MM.1S (cell line): ENCODE measurements at regions not wholly inside any gene's neighbourhood (a gene's known extent, or its start where the extent isn't known, plus 50 kb on each side); places are given as distances from the start of the nearest gene placed in this dataset.

ENCODE experiments used
- DNase-seq: peaks from one replicate; pipeline ENCODE4 v3.0.0-alpha.2; 2015
- H2AFZ ChIP-seq: fragments of 300-600 bp; sonication (generic); 2 replicates; pipeline ENCODE4 v1.6.0; 2016; ENCODE audit warnings: antibody characterized with exemption, low read length
- H3F3A ChIP-seq: fragments of 300-600 bp; sonication (generic); 2 replicates; pipeline ENCODE4 v1.6.1; 2016; ENCODE audit warnings: mild to moderate bottlenecking, antibody characterized with exemption, low read length, moderate library complexity, mixed read lengths; ENCODE audit not compliant: insufficient read depth
- H3K27ac ChIP-seq: fragments of 300-600 bp; sonication (generic); 2 replicates; pipeline ENCODE4 v1.5.1; 2016; ENCODE audit warnings: mild to moderate bottlenecking, low read length
- H3K27me3 ChIP-seq: fragments of 300-600 bp; sonication (generic); replicated peaks from 2 replicates; pipeline ENCODE4 v1.6.0; 2016; ENCODE audit warnings: low read length; ENCODE audit not compliant: insufficient read depth
- H3K36me3 ChIP-seq: fragments of 300-600 bp; sonication (generic); replicated peaks from 2 replicates; pipeline ENCODE4 v1.6.1; 2016; ENCODE audit warnings: mild to moderate bottlenecking, low read length, mixed read lengths; ENCODE audit not compliant: insufficient read depth
- H3K4me1 ChIP-seq: fragments of 300-600 bp; sonication (generic); 2 replicates; pipeline ENCODE4 v1.6.1; 2016; ENCODE audit warnings: low read length, mixed read lengths
- H3K4me2 ChIP-seq: fragments of 300-600 bp; sonication (generic); 2 replicates; pipeline ENCODE4 v1.6.0; 2016; ENCODE audit warnings: low read depth, low read length
- H3K4me3 ChIP-seq: fragments of 300-600 bp; sonication (generic); 2 replicates; pipeline ENCODE4 v1.5.1; 2016; ENCODE audit warnings: low read length, mixed read lengths
- H3K79me2 ChIP-seq: fragments of 300-600 bp; sonication (generic); 2 replicates; pipeline ENCODE4 v1.6.1; 2016; ENCODE audit warnings: mixed run types, low read length, mixed read lengths
- H3K9ac ChIP-seq: fragments of 300-600 bp; sonication (generic); 2 replicates; pipeline ENCODE4 v1.6.1; 2016; ENCODE audit warnings: low read length, mixed read lengths
- H3K9me2 ChIP-seq: fragments of 300-600 bp; sonication (generic); replicated peaks from 2 replicates; pipeline ENCODE4 v1.6.1; 2016; ENCODE audit warnings: mild to moderate bottlenecking, low read length, mixed read lengths; ENCODE audit not compliant: insufficient read depth
- H3K9me3 ChIP-seq: fragments of 300-600 bp; sonication (generic); replicated peaks from 2 replicates; pipeline ENCODE4 v1.6.1; 2016; ENCODE audit warnings: mild to moderate bottlenecking, low read length, mixed read lengths; ENCODE audit not compliant: insufficient read depth
- H4K20me1 ChIP-seq: fragments of 300-600 bp; sonication (generic); 2 replicates; pipeline ENCODE4 v1.6.1; 2016; ENCODE audit warnings: mild to moderate bottlenecking, low read length, moderate library complexity, mixed read lengths; ENCODE audit not compliant: insufficient read depth
- EZH2 ChIP-seq: fragments of 300-600 bp; sonication (generic); optimal IDR thresholded peaks from 2 replicates; pipeline ENCODE3; 2017; ENCODE audit warnings: low read depth, mild to moderate bottlenecking, antibody characterized with exemption, low read length, mixed read lengths
- EZH2phosphoT487 ChIP-seq: fragments of 300-600 bp; sonication (generic); IDR thresholded peaks from 2 replicates; pipeline ENCODE4 v1.6.1; 2018; ENCODE audit warnings: antibody characterized with exemption, low read length
- TF ChIP-seq, protein P1 (sequence below): fragments of 300-600 bp; sonication (generic); IDR thresholded peaks from 2 replicates; pipeline ENCODE4 v1.5.1; 2016; ENCODE audit warnings: antibody characterized with exemption, low read length, mixed read lengths

DNA sequence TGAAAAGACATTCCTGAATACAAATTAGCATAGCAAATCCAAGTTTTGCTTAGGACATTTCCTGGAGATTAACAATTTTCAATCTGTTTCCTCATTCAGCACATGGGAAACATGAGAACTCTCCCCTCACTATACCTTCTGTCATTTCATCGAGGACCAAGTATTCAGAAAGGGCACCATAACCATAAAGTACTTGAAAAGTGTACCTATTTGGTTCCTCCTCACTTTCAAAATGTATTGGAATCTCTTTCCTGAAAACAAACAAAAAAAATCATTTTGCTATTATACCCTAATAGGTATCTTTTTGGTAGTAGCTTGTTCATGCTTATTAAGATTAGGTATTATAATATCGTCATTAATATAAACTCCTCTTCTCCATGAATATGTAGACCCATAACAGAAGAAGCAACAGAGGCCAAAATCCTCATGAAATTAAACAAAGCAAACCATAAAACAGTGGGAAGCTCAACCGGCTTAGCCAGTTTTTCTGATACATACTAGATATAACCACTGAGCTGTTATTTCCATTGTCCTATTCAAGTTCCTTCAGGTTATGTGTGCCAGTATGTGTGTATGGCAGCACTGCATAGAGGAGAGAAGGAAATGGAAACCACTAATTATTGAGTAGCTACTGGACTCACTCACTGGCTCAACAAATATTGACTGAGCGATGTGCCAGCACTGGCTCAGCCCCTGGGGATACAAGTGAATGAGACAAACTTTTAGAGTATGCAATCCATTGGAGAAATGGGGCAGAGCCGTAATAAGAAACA, 274.0 kb downstream of the MAFB start:
- H3K27me3 ChIP-seq = no peaks in the 10 kb centered on the region
- no peaks in the 10 kb centered on the region for H3F3A ChIP-seq
- H4K20me1 ChIP-seq = no peaks in the 10 kb centered on the region
- H3K79me2 ChIP-seq = no peaks in the 10 kb centered on the region
- TF ChIP-seq EZH2 = no peak
- TF ChIP-seq, protein P1, sequence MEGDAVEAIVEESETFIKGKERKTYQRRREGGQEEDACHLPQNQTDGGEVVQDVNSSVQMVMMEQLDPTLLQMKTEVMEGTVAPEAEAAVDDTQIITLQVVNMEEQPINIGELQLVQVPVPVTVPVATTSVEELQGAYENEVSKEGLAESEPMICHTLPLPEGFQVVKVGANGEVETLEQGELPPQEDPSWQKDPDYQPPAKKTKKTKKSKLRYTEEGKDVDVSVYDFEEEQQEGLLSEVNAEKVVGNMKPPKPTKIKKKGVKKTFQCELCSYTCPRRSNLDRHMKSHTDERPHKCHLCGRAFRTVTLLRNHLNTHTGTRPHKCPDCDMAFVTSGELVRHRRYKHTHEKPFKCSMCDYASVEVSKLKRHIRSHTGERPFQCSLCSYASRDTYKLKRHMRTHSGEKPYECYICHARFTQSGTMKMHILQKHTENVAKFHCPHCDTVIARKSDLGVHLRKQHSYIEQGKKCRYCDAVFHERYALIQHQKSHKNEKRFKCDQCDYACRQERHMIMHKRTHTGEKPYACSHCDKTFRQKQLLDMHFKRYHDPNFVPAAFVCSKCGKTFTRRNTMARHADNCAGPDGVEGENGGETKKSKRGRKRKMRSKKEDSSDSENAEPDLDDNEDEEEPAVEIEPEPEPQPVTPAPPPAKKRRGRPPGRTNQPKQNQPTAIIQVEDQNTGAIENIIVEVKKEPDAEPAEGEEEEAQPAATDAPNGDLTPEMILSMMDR = no peak
- no peak for TF ChIP-seq EZH2phosphoT487
- H3K9me3 ChIP-seq = no peaks in the 10 kb centered on the region
- DNase-seq = no peak
- no peak overlapping the region for H3K9ac ChIP-seq
- no peak overlapping the region for H3K4me2 ChIP-seq
- no peak overlapping the region for H3K4me3 ChIP-seq
- no peak overlapping the region for H2AFZ ChIP-seq
- H3K27ac ChIP-seq = no peak overlapping the region
- no peaks in the 10 kb centered on the region for H3K36me3 ChIP-seq
- no peaks in the 10 kb centered on the region for H3K4me1 ChIP-seq
- no peaks in the 10 kb centered on the region for H3K9me2 ChIP-seq

DNA sequence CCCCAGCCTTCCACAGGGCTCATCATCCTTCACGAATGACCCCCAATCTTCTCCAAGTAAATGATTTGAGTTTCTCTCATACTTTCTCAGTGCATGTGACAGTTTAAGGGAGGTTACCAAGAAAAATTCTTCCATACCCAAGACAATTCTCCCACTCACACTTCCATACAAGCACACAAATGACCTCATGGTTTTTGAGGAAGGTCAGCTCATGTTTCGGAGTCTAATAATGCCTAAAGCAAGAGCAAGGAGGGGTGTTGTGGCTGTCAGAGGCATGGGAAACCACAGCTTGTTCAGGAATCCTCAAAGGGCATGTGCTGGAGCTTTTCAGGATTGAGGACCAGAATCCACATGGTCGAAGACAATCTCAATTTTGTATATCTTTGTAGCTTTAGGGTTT, 279.0 kb downstream of the MAFB start:
- H3K27ac ChIP-seq = no peak overlapping the region
- no peak for DNase-seq
- TF ChIP-seq EZH2 = no peak
- TF ChIP-seq, protein P1 = no peak
- no peak for TF ChIP-seq EZH2phosphoT487
- no peak overlapping the region for H2AFZ ChIP-seq
- no peak overlapping the region for H3K4me3 ChIP-seq
- no peaks in the 10 kb centered on the region for H3K36me3 ChIP-seq
- H3F3A ChIP-seq = no peaks in the 10 kb centered on the region
- H4K20me1 ChIP-seq = no peaks in the 10 kb centered on the region
- H3K9me3 ChIP-seq = no peaks in the 10 kb centered on the region
- no peaks in the 10 kb centered on the region for H3K79me2 ChIP-seq
- H3K4me1 ChIP-seq = no peaks in the 10 kb centered on the region
- H3K9me2 ChIP-seq = no peaks in the 10 kb centered on the region
- no peak overlapping the region for H3K4me2 ChIP-seq
- no peak overlapping the region for H3K9ac ChIP-seq
- H3K27me3 ChIP-seq = no peaks in the 10 kb centered on the region

DNA sequence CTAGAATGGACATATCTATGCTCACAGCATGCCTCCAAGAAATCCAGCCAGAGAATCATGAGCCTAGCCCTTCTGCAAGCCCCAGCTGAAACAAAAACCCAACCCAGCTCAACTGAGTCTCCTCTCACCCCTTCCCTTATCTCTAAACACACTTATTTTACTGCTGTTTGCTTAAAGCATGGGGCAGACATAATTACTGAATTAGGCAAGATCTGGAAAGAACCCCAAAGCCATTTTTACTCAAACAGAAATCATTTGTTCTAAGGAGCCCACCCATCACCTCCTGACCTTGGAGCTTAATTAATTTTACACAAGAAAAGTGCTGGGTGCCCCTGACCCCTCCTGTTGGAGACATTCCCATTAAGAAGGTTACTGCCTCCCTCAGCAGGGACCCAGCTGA, 291.6 kb downstream of the MAFB start:
- Histone ChIP-seq H3K9me2 (no peaks in the 10 kb centered on the region), H3K4me2 (no peak overlapping the region), H3K27me3 (no peaks in the 10 kb centered on the region), H3F3A (no peaks in the 10 kb centered on the region), H3K9me3 (no peaks in the 10 kb centered on the region), H4K20me1 (no peaks in the 10 kb centered on the region), H3K4me3 (no peak overlapping the region), H3K27ac (no peak overlapping the region), H3K36me3 (no peaks in the 10 kb centered on the region), H2AFZ (no peak overlapping the region), H3K9ac (no peak overlapping the region), H3K79me2 (no peaks in the 10 kb centered on the region), H3K4me1 (no peaks in the 10 kb centered on the region)
- DNase-seq = no peak
- TF ChIP-seq EZH2phosphoT487 (no peak), EZH2 (no peak)
- TF ChIP-seq, protein P1 = no peak
